H9 (cell line): ENCODE measurements at regions not wholly inside any gene's neighbourhood (a gene's known extent, or its start where the extent isn't known, plus 50 kb on each side); places are given as distances from the start of the nearest gene placed in this dataset.

ENCODE experiments used
- DNase-seq: peaks from one replicate; pipeline ENCODE4 v3.0.0-alpha.2; 2017
- H2AFZ ChIP-seq: one replicate; pipeline ENCODE4 v1.6.1; 2013; ENCODE audit warnings: mild to moderate bottlenecking, low read length, control low read depth, moderate library complexity
- H2AK5ac ChIP-seq: 2 replicates; pipeline ENCODE4 v1.6.1; 2013; ENCODE audit warnings: low read length, control low read depth, mixed read lengths; ENCODE audit not compliant: insufficient read length
- H2BK120ac ChIP-seq: one replicate; pipeline ENCODE4 v1.6.1; 2013; ENCODE audit warnings: low read depth, mild to moderate bottlenecking, low read length, control low read depth, inconsistent platforms; ENCODE audit not compliant: poor library complexity, severe bottlenecking
- H2BK12ac ChIP-seq: 2 replicates; pipeline ENCODE4 v1.6.1; 2013; ENCODE audit warnings: low read length, control low read depth, mixed read lengths, low read depth; ENCODE audit not compliant: insufficient read length
- H2BK15ac ChIP-seq: 2 replicates; pipeline ENCODE4 v1.6.1; 2013; ENCODE audit warnings: low read depth, low read length, control low read depth
- H2BK20ac ChIP-seq: one replicate; pipeline ENCODE4 v1.6.1; 2013; ENCODE audit warnings: low read depth, mild to moderate bottlenecking, low read length, control low read depth, inconsistent platforms; ENCODE audit not compliant: poor library complexity, severe bottlenecking
- H2BK5ac ChIP-seq: 2 replicates; pipeline ENCODE4 v1.6.1; 2013; ENCODE audit warnings: low read length, control low read depth, mixed read lengths; ENCODE audit not compliant: insufficient read length
- H3K14ac ChIP-seq: 2 replicates; pipeline ENCODE4 v1.6.1; 2013; ENCODE audit warnings: low read length, control low read depth; ENCODE audit not compliant: insufficient read depth
- H3K18ac ChIP-seq: 2 replicates; pipeline ENCODE4 v1.6.1; 2013; ENCODE audit warnings: low read depth, mild to moderate bottlenecking, mixed read lengths, low read length, control low read depth; ENCODE audit not compliant: insufficient read length
- H3K23ac ChIP-seq: 2 replicates; pipeline ENCODE4 v1.6.1; 2013; ENCODE audit warnings: low read length, control low read depth, mixed read lengths, low read depth; ENCODE audit not compliant: insufficient read length
- H3K23me2 ChIP-seq: 2 replicates; pipeline ENCODE4 v1.6.1; 2013; ENCODE audit warnings: low read depth, mild to moderate bottlenecking, mixed read lengths, low read length, control low read depth; ENCODE audit not compliant: insufficient read length, poor library complexity, severe bottlenecking
- H3K27ac ChIP-seq: 2 replicates; pipeline ENCODE4 v1.5.1; 2013; ENCODE audit warnings: low read length, control low read depth, mixed read lengths, low read depth; ENCODE audit not compliant: insufficient read length
- H3K27me3 ChIP-seq: 2 replicates; pipeline ENCODE4 v1.6.1; 2013; ENCODE audit warnings: low read length, control low read depth, inconsistent platforms; ENCODE audit not compliant: insufficient read depth
- H3K4ac ChIP-seq: 2 replicates; pipeline ENCODE4 v1.6.1; 2013; ENCODE audit warnings: low read depth, mild to moderate bottlenecking, control low read depth, inconsistent platforms, low read length, moderate library complexity
- H3K4me1 ChIP-seq: 2 replicates; pipeline ENCODE4 v1.6.1; 2013; ENCODE audit warnings: low read length, control low read depth, inconsistent platforms; ENCODE audit not compliant: insufficient read depth
- H3K4me2 ChIP-seq: 2 replicates; pipeline ENCODE4 v1.6.1; 2013; ENCODE audit warnings: low read length, control low read depth, mixed read lengths; ENCODE audit not compliant: insufficient read length, insufficient read depth
- H3K56ac ChIP-seq: 2 replicates; pipeline ENCODE4 v1.6.1; 2013; ENCODE audit warnings: low read depth, mild to moderate bottlenecking, mixed read lengths, low read length, control low read depth; ENCODE audit not compliant: insufficient read length
- H3K79me1 ChIP-seq: 2 replicates; pipeline ENCODE4 v1.6.1; 2013; ENCODE audit warnings: low read depth, mild to moderate bottlenecking, moderate library complexity, low read length, control low read depth, inconsistent platforms; ENCODE audit not compliant: insufficient read depth, poor library complexity, severe bottlenecking
- H3K79me2 ChIP-seq: 2 replicates; pipeline ENCODE4 v1.6.1; 2013; ENCODE audit warnings: low read length, control low read depth, inconsistent platforms; ENCODE audit not compliant: insufficient read depth
- H3K9ac ChIP-seq: 2 replicates; pipeline ENCODE4 v1.6.1; 2013; ENCODE audit warnings: low read length, control low read depth, mixed read lengths; ENCODE audit not compliant: insufficient read length; ENCODE audit errors: extremely low read depth
- H3K9me3 ChIP-seq: one replicate; pipeline ENCODE4 v1.6.1; 2013; ENCODE audit warnings: low read depth, low read length, inconsistent platforms; ENCODE audit not compliant: control insufficient read depth
- H3T11ph ChIP-seq: one replicate; pipeline ENCODE4 v1.6.1; 2013; ENCODE audit warnings: mild to moderate bottlenecking, low read length, control low read depth, inconsistent platforms
- H4K20me1 ChIP-seq: one replicate; pipeline ENCODE4 v1.6.1; 2013; ENCODE audit not compliant: control insufficient read depth, insufficient read length, insufficient read depth
- H4K5ac ChIP-seq: 2 replicates; pipeline ENCODE4 v1.6.1; 2013; ENCODE audit warnings: low read depth, mild to moderate bottlenecking, mixed read lengths, low read length, control low read depth; ENCODE audit not compliant: insufficient read length
- H4K8ac ChIP-seq: replicated peaks from 2 replicates; pipeline ENCODE4 v1.6.1; 2013; ENCODE audit warnings: low read length, control low read depth, mixed read lengths, low read depth; ENCODE audit not compliant: insufficient read length
- H4K91ac ChIP-seq: 2 replicates; pipeline ENCODE4 v1.6.1; 2013; ENCODE audit warnings: low read depth, mild to moderate bottlenecking, moderate library complexity, mixed read lengths, low read length, control low read depth; ENCODE audit not compliant: insufficient read length
- H3K27ac Mint-ChIP-seq, 3 experiments: 2 replicates in 2 of 3; 3 replicates in 1 of 3; pipeline ENCODE4 v1.8.0; 2020 to 2021; ENCODE audit warnings: mixed read lengths in 3 of 3, mild to moderate bottlenecking in 1 of 3, moderate library complexity in 1 of 3
- H3K27me3 Mint-ChIP-seq: 2 replicates; pipeline ENCODE4 v1.8.0; 2021; ENCODE audit warnings: low read depth, mild to moderate bottlenecking, moderate library complexity, mixed read lengths
- H3K36me3 Mint-ChIP-seq, 3 experiments: 2 replicates in 2 of 3; 3 replicates in 1 of 3; pipeline ENCODE4 v1.8.0; 2020 to 2021; ENCODE audit warnings: low read depth in 3 of 3, mixed read lengths in 3 of 3; ENCODE audit not compliant: insufficient read depth in 1 of 3
- H3K4me1 Mint-ChIP-seq, 2 experiments: 2 replicates each; pipeline ENCODE4 v1.8.0; 2020; ENCODE audit warnings: mixed read lengths in 2 of 2
- H3K4me3 Mint-ChIP-seq, 2 experiments: 2 replicates in 1 of 2; 3 replicates in 1 of 2; pipeline ENCODE4 v1.8.0; 2020 to 2021; ENCODE audit warnings: mild to moderate bottlenecking in 2 of 2, mixed read lengths in 2 of 2, moderate library complexity in 1 of 2
- H3K9me3 Mint-ChIP-seq, 2 experiments: 2 replicates in 1 of 2; 3 replicates in 1 of 2; pipeline ENCODE4 v1.8.0; 2020; ENCODE audit warnings: mild to moderate bottlenecking in 2 of 2, mixed read lengths in 2 of 2, moderate library complexity in 1 of 2
- WGBS: extraction: QIAGEN DNeasy Blood & Tissue Kit; methylation state at CpG from one replicate; pipeline ENCODE4 v1.1.7; 2013; ENCODE audit warnings: missing lambda C conversion rate, low lambda C conversion rate, mixed read lengths; ENCODE audit not compliant: insufficient read length; ENCODE audit errors: extremely low coverage; 5-methylcytosine and 5-hydroxymethylcytosine counted together
- TF ChIP-seq, protein P1 (sequence below): fragments of 200-600 bp; sonication (generic); conservative IDR thresholded peaks from 3 replicates; pipeline ENCODE4 v1.8.0; 2021; ENCODE audit warnings: antibody characterized with exemption, mild to moderate bottlenecking

DNA sequence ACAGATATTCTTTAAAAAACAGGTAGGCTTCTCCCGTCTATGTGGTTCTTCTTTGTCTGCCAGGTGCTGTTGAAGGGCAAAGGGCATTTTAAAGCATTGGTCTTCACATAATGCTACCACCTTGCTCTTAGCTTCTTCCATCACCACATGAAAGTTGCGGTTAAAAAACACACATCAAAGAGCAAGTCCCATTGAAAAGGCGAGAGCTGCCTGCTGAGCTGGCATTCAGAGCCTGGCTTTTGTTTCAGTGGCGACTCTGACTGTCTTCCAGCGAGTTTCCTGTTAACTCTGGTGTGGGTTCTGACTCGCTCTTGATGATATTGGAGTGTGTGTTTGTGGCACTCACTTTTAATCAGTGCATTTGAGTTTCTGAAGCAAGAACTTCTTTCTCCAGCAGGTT is 624.9 kb upstream of the FANCL start:
- no peak overlapping the region for H2BK20ac ChIP-seq
- no peak overlapping the region for H2BK15ac ChIP-seq
- no peak overlapping the region for H3K14ac ChIP-seq
- no peak overlapping the region for H2BK5ac ChIP-seq
- no peak overlapping the region for H3K4me2 ChIP-seq
- H3K4me1 Mint-ChIP-seq: peaks cover 31 to 33% of the 10 kb centered on the region in 2 experiments
- H3K79me1 ChIP-seq: no peaks in the 10 kb centered on the region
- no peaks in the 10 kb centered on the region for H4K20me1 ChIP-seq
- no peaks in the 10 kb centered on the region for H3K27me3 ChIP-seq
- H3K36me3 Mint-ChIP-seq: no peaks in the 10 kb centered on the region
- no peak overlapping the region for H3K27ac ChIP-seq
- H4K8ac ChIP-seq: no peak overlapping the region
- no peak overlapping the region for H4K91ac ChIP-seq
- no peak overlapping the region for H3K27ac Mint-ChIP-seq
- H2AK5ac ChIP-seq: no peak overlapping the region
- no peak overlapping the region for H3K23ac ChIP-seq
- H2AFZ ChIP-seq: no peak overlapping the region
- WGBS: no CpG with 5 or more reads among the region's 6 CpGs
- peak overlapping the region in 1 of 2 experiments; percentile 16; a peak in 1 of 5 replicates for H3K4me3 Mint-ChIP-seq
- H3K79me2 ChIP-seq: no peaks in the 10 kb centered on the region
- peak; percentile 82 for DNase-seq
- H3K23me2 ChIP-seq: no peaks in the 10 kb centered on the region
- no peak overlapping the region for H4K5ac ChIP-seq
- no peak overlapping the region for H2BK120ac ChIP-seq
- no peak overlapping the region for H3K9ac ChIP-seq
- H3K27me3 Mint-ChIP-seq: peaks cover 25% of the 10 kb centered on the region
- no peak overlapping the region for H3K56ac ChIP-seq
- H3K18ac ChIP-seq: no peak overlapping the region
- H2BK12ac ChIP-seq: no peak overlapping the region
- no peak overlapping the region for H3K4ac ChIP-seq
- peaks cover 12% of the 10 kb centered on the region; the same call in 1 of the 2 replicates for H3K4me1 ChIP-seq
- TF ChIP-seq, protein P1, sequence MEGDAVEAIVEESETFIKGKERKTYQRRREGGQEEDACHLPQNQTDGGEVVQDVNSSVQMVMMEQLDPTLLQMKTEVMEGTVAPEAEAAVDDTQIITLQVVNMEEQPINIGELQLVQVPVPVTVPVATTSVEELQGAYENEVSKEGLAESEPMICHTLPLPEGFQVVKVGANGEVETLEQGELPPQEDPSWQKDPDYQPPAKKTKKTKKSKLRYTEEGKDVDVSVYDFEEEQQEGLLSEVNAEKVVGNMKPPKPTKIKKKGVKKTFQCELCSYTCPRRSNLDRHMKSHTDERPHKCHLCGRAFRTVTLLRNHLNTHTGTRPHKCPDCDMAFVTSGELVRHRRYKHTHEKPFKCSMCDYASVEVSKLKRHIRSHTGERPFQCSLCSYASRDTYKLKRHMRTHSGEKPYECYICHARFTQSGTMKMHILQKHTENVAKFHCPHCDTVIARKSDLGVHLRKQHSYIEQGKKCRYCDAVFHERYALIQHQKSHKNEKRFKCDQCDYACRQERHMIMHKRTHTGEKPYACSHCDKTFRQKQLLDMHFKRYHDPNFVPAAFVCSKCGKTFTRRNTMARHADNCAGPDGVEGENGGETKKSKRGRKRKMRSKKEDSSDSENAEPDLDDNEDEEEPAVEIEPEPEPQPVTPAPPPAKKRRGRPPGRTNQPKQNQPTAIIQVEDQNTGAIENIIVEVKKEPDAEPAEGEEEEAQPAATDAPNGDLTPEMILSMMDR: no peak
- no peak overlapping the region for H3T11ph ChIP-seq
- no peaks in the 10 kb centered on the region for H3K9me3 Mint-ChIP-seq
- no peaks in the 10 kb centered on the region for H3K9me3 ChIP-seq
